SJCRH30 (cell line): ENCODE measurements at regions not wholly inside any gene's neighbourhood (a gene's known extent, or its start where the extent isn't known, plus 50 kb on each side); places are given as distances from the start of the nearest gene placed in this dataset.
A peak's percentile ranks its signal among the peaks of the same experiment; 100 is the strongest.

ENCODE experiments used
- DNase-seq, 2 experiments: peaks; one replicate each; pipeline ENCODE4 v3.0.0-alpha.2; 2015 to 2020
- H3K27ac ChIP-seq: fragments of 250-450 bp; sonication (Bioruptor Pico); 2 replicates; pipeline ENCODE4 v1.5.1; 2020; ENCODE audit warnings: mild to moderate bottlenecking, moderate library complexity
- H3K27me3 ChIP-seq: fragments of 250-450 bp; sonication (Bioruptor Pico); 2 replicates; pipeline ENCODE4 v1.5.1; 2020; ENCODE audit warnings: mild to moderate bottlenecking, moderate library complexity
- H3K36me3 ChIP-seq: fragments of 250-450 bp; sonication (Bioruptor Pico); 2 replicates; pipeline ENCODE4 v1.5.1; 2020; ENCODE audit warnings: mild to moderate bottlenecking, moderate library complexity
- H3K4me1 ChIP-seq: fragments of 250-450 bp; sonication (Bioruptor Pico); 2 replicates; pipeline ENCODE4 v1.5.1; 2020; ENCODE audit warnings: mild to moderate bottlenecking, moderate library complexity
- H3K4me3 ChIP-seq: fragments of 250-450 bp; sonication (Bioruptor Pico); 2 replicates; pipeline ENCODE4 v1.5.1; 2020; ENCODE audit warnings: mild to moderate bottlenecking, moderate library complexity
- H3K9me3 ChIP-seq: fragments of 250-450 bp; sonication (Bioruptor Pico); replicated peaks from 2 replicates; pipeline ENCODE4 v1.5.1; 2020; ENCODE audit warnings: mild to moderate bottlenecking, moderate library complexity

GRCh38 chr20:16158090-16158975, 414.9 kb downstream of the KIF16B start:
- Histone ChIP-seq H3K27ac (no peak overlapping the region), H3K4me3 (no peak overlapping the region), H3K9me3 (no peaks in the 10 kb centered on the region), H3K27me3 (no peaks in the 10 kb centered on the region), H3K36me3 (no peaks in the 10 kb centered on the region), H3K4me1 (no peaks in the 10 kb centered on the region)
- peak in 1 of 2 experiments; percentile 5 for DNase-seq

DNA sequence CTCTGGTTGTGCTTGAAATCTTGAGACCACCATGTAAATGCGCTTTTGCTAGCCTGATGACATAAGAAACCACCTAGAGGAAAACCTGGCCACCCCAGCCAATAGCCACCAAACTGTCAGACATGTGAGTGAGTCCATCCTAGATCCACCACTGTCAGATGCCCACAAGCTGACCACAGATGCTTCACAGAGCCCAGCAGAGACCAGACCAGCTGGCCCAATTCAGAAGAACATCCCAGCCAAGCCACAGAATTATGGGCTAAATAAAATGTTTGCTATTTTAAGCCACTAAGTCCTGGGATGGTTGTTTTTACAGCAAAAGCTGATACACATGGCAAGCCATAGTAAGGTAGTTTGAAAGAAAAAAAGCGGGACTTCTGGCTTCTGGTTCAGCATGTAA, 425.3 kb downstream of the KIF16B start:
- no peak for DNase-seq
- H3K9me3 ChIP-seq: no peaks in the 10 kb centered on the region
- no peaks in the 10 kb centered on the region for H3K36me3 ChIP-seq
- no peaks in the 10 kb centered on the region for H3K4me1 ChIP-seq
- H3K27ac ChIP-seq: no peak overlapping the region
- H3K27me3 ChIP-seq: no peaks in the 10 kb centered on the region
- H3K4me3 ChIP-seq: no peak overlapping the region

DNA sequence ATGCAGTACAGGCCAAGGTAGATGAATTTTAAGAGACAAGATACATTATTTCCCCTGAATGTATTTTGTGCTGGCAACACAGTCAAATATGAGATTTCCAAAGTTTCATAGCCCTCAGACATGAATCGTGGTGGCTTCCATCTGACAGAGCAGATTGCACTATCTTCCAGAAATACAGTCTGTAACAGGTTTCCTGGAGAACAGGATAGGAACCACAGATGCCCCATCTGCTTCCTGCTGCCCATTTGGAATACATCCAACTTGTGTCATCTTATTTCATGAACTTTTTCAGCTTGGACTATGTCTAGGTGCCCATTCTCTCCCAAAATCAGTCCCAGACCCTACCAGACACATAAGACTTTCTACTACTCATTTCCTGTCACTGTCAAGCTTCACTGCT, 426.0 kb downstream of the KIF16B start:
- Histone ChIP-seq H3K36me3 (no peaks in the 10 kb centered on the region), H3K27ac (no peak overlapping the region), H3K4me1 (no peaks in the 10 kb centered on the region), H3K4me3 (no peak overlapping the region), H3K27me3 (no peaks in the 10 kb centered on the region), H3K9me3 (no peaks in the 10 kb centered on the region)
- no peak for DNase-seq

DNA sequence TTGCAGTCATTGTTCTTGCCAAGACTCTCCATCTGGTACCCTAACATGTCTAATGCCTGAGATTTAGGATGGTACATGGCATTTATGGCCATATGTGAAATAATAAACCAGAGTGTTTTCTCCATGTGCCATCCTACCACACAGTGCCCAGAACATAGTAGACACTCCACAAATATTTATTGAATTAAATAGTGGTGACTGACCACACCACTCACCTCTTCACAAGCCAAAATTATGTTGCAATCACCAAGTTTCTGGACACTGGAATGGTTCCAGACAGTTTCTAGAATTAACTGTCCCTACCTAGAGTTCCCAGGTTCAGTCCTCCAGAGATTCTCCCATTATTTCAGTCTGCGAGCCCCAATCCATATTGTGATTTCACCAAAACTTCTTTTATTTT, 427.3 kb downstream of the KIF16B start:
- no peak for DNase-seq
- Histone ChIP-seq H3K4me3 (no peak overlapping the region), H3K27me3 (no peaks in the 10 kb centered on the region), H3K36me3 (no peaks in the 10 kb centered on the region), H3K27ac (no peak overlapping the region), H3K4me1 (no peaks in the 10 kb centered on the region), H3K9me3 (no peaks in the 10 kb centered on the region)

DNA sequence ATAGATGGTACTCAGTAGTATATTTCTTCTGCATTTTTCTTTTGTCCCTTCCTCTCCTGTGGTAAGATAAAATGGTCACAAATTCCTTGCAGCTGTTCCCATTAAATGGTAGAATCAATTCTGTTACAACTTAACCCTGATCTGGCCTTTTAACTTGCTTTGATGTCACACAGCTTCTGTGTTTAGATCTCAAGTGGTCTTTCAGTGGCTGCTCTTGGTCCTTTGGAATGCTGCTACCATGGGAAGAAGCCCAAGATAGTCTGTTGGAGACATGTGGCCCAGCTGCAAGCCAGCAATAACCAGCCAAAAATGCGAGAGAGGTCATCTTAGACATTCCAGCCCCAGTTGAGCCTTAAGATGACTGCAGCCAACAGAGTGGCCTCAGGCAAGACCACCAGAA, 429.7 kb downstream of the KIF16B start:
- Histone ChIP-seq H3K4me3 (no peak overlapping the region), H3K36me3 (no peaks in the 10 kb centered on the region), H3K4me1 (no peaks in the 10 kb centered on the region), H3K9me3 (no peaks in the 10 kb centered on the region), H3K27me3 (no peaks in the 10 kb centered on the region), H3K27ac (no peak overlapping the region)
- no peak for DNase-seq

GRCh38 chr20:16135630-16136029, 437.6 kb downstream of the KIF16B start:
- Histone ChIP-seq H3K9me3 (no peaks in the 10 kb centered on the region; the same call in 1 of the 2 replicates), H3K27ac (no peak overlapping the region), H3K4me1 (no peaks in the 10 kb centered on the region), H3K4me3 (no peak overlapping the region), H3K36me3 (no peaks in the 10 kb centered on the region), H3K27me3 (no peaks in the 10 kb centered on the region)
- DNase-seq: no peak

DNA sequence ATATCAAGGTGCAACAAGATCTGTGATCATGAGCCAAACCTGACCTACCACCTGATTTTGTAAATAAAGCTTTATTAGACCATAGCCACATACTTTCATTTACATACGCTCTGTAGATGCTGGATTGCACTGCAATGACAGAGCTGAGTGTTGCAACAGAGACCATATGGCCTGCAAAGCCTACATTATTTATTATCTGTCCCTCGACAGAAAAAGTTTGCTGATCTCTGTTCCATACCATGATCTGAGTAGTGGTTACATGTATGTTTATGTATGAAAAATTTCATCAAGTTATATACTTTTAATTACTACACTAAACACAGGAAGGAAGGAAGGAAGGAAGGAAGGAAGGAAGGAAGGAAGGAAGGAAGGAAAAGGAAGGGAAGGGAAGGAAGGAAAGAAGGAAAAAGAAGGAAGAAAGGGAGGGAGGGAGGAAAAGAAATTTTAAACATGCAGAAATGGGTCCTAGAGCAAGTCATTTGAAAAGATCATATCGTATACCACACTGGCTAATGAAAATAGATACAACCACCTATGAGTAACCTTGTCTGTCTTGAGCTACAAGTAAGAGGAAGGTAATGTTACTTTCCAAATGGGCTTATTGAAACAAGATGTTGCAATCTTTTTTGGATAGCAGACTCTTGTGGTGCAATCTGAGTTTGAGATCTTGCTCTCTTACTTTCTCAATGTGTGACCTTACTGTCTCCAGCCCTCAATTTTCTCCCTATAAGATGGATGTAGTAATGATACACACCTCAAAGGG, 441.0 kb downstream of the KIF16B start:
- Histone ChIP-seq H3K4me1 (peaks cover 7% of the 10 kb centered on the region; the same call in 1 of the 2 replicates), H3K9me3 (peaks cover 4% of the 10 kb centered on the region; the same call in 1 of the 2 replicates), H3K36me3 (no peaks in the 10 kb centered on the region), H3K27ac (no peak overlapping the region), H3K4me3 (no peak overlapping the region), H3K27me3 (no peaks in the 10 kb centered on the region)
- DNase-seq: no peak

DNA sequence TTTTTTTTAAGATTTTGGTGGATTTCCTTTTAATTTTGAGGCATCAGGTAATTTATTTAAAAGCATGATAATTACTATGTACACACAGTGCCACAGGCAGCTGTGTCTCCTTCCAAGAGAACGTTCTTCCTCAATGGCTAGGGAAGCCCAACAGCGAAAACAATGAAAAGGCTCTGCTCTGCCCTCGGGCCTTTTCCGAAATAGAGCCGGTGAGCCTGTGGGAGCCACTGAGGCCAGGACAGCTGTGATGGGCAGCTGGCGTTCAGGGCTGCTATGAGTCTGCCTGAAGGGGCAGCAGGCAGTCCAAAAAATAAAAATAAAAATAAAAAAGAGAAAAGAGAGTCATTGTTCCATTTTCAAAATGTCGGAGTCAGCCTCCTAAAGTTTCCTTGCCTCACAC, 443.8 kb downstream of the KIF16B start:
- peak overlapping the region; percentile 41 for H3K27ac ChIP-seq
- DNase-seq: peak; percentile 60 to 74
- H3K4me1 ChIP-seq: peaks cover 12% of the 10 kb centered on the region; the same call in 1 of the 2 replicates
- H3K36me3 ChIP-seq: no peaks in the 10 kb centered on the region
- H3K4me3 ChIP-seq: no peak overlapping the region
- 0 out of 2 replicates have a peak, but pooled peaks cover 4% of the 10 kb centered on the region for H3K9me3 ChIP-seq
- H3K27me3 ChIP-seq: peaks cover 5% of the 10 kb centered on the region; the same call in 1 of the 2 replicates

DNA sequence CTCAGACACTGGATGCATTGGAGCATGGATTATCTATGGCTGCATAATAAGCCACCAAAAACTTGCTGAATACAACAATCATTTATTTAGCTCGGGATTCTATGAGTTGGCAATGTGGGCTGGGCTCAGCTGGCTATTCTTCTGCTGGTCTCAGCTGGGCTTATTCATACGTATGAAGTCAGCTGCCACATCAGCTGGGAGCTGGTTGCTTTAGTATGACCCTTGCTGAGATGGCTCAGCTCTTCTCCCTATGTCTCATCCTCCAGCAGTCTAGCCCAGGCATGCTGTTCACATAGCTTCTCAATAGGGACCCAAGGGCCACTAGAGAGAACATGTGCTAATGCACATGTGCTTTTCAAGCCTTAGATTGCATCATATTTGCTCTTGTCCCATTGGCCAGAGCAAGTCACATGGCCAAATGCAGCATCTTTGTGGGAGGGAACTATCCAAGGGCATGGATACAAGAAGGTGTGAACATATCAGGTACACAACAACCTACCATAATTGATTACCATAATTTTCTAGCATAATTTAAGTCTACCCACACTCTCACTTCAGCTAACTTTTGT, 444.6 kb downstream of the KIF16B start:
- Histone ChIP-seq H3K36me3 (no peaks in the 10 kb centered on the region), H3K27ac (peak overlapping the region; percentile 41), H3K9me3 (0 out of 2 replicates have a peak, but pooled peaks cover 4% of the 10 kb centered on the region), H3K4me3 (no peak overlapping the region), H3K27me3 (peaks cover 5% of the 10 kb centered on the region; the same call in 1 of the 2 replicates), H3K4me1 (peaks cover 12% of the 10 kb centered on the region; the same call in 1 of the 2 replicates)
- DNase-seq: peak in 1 of 2 experiments; percentile 27

- Histone ChIP-seq H3K9me3 (0 out of 2 replicates have a peak, but pooled peaks cover 4% of the 10 kb centered on the region), H3K4me3 (no peak overlapping the region), H3K4me1 (peaks cover 12% of the 10 kb centered on the region; the same call in 1 of the 2 replicates), H3K36me3 (no peaks in the 10 kb centered on the region), H3K27me3 (peaks cover 5% of the 10 kb centered on the region; the same call in 1 of the 2 replicates), H3K27ac (no peak overlapping the region)
- peak; percentile 35 to 52 for DNase-seq
Observed at GRCh38 chr20:16125816-16126215, 447.4 kb downstream of the KIF16B start.

GRCh38 chr20:16124911-16125776, 448.1 kb downstream of the KIF16B start:
- Histone ChIP-seq H3K36me3 (no peaks in the 10 kb centered on the region), H3K4me3 (no peak overlapping the region), H3K27me3 (peaks cover 5% of the 10 kb centered on the region; the same call in 1 of the 2 replicates), H3K27ac (no peak overlapping the region), H3K9me3 (0 out of 2 replicates have a peak, but pooled peaks cover 4% of the 10 kb centered on the region), H3K4me1 (peaks cover 12% of the 10 kb centered on the region; the same call in 1 of the 2 replicates)
- DNase-seq: no peak

GRCh38 chr20:16124491-16124890, 448.8 kb downstream of the KIF16B start:
- no peak for DNase-seq
- Histone ChIP-seq H3K27ac (no peak overlapping the region), H3K4me1 (peaks cover 10% of the 10 kb centered on the region; the same call in 1 of the 2 replicates), H3K27me3 (peaks cover 5% of the 10 kb centered on the region; the same call in 1 of the 2 replicates), H3K4me3 (no peak overlapping the region), H3K9me3 (0 out of 2 replicates have a peak, but pooled peaks cover 4% of the 10 kb centered on the region), H3K36me3 (no peaks in the 10 kb centered on the region)

DNA sequence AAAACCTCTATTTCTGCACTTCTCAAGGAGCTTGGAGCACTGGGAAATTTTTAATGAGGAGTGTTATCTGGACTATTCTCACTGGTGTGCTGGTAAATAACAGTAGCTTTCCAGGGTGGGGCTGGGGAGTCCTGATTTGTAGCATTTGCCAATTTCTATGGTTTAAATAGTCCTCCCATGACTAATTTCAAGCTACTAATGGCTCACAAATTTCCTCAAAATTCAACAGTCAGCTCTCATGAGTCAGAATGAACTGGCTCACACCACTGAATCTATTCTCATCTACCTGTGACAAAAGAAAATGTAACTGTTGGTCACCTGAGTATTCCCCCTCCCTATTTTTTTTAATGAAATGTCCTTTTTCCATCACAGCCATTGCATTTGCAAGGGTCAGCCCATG, 449.6 kb downstream of the KIF16B start:
- peaks cover 6% of the 10 kb centered on the region; the same call in 1 of the 2 replicates for H3K4me1 ChIP-seq
- no peaks in the 10 kb centered on the region for H3K36me3 ChIP-seq
- peaks cover 5% of the 10 kb centered on the region; the same call in 1 of the 2 replicates for H3K27me3 ChIP-seq
- 0 out of 2 replicates have a peak, but pooled peaks cover 2% of the 10 kb centered on the region for H3K9me3 ChIP-seq
- DNase-seq: no peak
- H3K4me3 ChIP-seq: no peak overlapping the region
- H3K27ac ChIP-seq: no peak overlapping the region

- no peak for DNase-seq
- Histone ChIP-seq H3K27me3 (no peaks in the 10 kb centered on the region), H3K36me3 (no peaks in the 10 kb centered on the region), H3K9me3 (0 out of 2 replicates have a peak, but pooled peaks cover 2% of the 10 kb centered on the region), H3K4me3 (no peak overlapping the region), H3K27ac (no peak overlapping the region), H3K4me1 (no peaks in the 10 kb centered on the region)
Observed at GRCh38 chr20:16119909-16120308, 453.3 kb downstream of the KIF16B start.
